NCI-H2081 (cell line): ENCODE measurements at regions not wholly inside any gene's neighbourhood (a gene's known extent, or its start where the extent isn't known, plus 50 kb on each side); places are given as distances from the start of the nearest gene placed in this dataset.

Source experiments
- DNase-seq, 2 experiments: peaks; one replicate each; lab custom pipeline; 2025; lab: John Stamatoyannopoulos, UW

DNA sequence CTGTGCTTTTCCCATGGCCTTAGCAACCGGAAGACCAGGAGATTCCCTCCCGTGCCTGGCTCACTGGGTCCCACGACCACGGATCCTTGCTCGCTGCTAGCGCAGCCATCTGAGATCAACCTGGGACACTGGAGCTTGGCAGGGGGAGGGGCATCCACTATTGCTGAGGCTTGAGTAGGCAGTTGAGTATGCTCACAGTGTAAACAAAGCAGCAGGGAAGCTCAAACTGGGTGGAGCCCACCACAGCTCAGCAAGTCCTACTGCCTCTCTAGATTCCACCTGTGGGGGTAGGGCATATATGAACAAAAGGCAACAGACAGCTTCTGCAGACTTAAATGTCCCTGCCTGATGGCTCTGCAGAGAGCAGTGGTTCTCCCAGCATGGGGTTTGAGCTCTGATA lies 697.0 kb downstream of the SORCS1 start:
- DNase-seq: no peak

DNA sequence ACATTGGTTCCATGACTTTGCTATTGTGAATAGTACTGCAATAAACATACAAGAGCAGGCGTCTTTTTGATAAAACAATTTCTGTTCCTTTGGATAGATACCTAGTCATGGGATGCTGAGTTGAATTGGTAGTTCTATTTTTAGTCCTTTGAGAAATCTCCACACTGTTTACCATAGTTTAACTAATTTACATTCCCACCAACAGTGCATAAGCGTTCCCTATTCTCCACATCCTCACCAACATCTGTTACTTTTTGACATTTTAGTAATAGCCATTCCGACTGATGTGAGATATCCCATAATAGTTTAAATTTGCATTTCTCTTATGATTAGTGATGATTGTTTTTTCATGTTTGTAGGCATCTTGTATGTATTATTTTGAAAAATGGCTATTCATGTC lies 707.0 kb downstream of the SORCS1 start:
- no peak for DNase-seq

DNA sequence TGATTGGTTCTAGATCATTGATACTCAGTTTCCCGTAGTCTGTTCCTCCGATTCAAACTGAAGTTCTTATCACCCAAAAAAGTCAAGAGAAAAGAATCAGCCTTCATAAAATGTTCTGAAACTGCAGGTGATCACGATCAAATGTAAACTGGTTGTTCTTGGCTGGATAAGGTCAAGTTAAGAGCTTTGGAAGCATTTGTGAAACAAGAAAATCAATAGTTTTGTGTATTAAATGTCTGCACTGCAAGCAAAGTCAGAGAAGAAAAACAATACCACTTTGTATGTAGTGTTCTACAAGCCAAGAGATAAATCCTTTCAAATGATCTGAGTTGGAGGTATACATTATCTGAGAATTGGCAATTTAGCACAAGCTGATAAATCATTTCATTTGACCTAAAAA lies 710.3 kb downstream of the SORCS1 start:
- DNase-seq: no peak

DNA sequence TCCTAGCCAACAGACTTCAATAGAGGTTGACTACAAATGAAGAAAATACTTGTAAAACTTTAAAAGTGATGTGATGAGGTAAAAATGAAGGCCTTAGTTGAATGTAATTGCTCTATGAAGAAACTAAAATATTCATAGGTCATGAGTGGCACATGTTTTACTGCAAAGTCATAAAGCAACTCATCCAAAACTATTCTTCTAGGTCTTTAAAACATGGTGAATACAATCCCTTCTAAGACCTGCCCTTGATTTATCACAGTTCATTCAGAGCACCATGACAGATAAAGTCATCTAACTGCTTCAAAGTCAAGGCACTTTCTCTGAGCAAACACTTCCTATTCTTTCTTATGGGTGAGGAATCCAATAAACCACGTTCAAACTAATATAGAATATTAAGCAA lies 713.5 kb downstream of the SORCS1 start:
- no peak for DNase-seq

DNA sequence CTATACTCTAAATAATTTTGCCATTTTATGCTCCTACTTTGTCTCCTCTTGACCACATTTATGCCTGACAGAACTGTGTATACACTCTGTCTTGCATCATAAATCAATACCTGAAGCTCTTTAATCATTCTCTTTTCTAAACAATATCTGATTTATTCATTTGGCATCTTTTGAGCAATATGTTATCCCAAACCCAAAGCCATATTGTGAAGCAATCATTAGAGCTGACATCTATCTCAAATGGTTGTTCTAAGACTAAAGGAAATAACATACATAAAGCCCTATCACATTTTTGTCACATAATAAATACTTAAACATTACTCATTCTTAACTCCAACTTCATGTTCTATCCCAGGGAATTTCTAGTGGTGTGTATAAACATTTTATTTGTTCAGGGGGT lies 717.6 kb downstream of the SORCS1 start:
- DNase-seq: no peak

DNA sequence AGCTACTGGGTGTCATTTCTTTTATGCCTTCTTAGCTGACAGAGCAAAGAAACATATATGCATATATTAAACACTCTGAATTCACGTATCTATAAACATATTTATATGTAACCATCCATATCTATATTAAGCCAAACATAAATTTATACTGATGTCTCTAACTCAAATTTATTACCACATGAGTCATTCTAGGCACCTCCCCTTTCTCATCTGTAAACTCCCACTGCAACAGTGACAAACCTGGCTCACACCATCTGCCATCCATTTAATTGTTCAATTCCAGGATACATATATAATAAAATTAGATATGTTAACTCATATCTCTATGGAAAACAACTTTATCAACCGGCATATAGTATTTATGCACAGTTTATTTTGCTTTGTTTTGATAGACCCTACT lies 722.3 kb downstream of the SORCS1 start:
- no peak for DNase-seq

DNA sequence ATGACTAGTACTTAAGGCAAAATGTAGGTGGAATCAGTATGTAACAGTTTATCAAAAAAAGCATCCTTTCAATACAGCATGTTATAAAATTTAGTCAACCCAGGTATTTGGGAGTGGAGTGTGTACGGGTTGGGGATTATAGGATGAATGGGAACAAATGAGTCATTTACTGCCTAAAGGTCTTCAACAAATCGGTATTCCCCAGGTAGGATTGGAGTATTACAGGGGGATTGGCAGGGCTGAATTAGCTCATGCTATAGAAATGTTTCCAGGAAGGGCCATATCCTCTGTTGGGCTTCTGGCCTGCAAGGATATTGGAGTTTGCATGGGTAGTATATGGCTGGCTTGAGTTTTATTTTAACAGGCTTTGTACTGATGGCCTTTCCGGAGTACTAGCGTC lies 723.7 kb downstream of the SORCS1 start:
- DNase-seq: no peak

DNA sequence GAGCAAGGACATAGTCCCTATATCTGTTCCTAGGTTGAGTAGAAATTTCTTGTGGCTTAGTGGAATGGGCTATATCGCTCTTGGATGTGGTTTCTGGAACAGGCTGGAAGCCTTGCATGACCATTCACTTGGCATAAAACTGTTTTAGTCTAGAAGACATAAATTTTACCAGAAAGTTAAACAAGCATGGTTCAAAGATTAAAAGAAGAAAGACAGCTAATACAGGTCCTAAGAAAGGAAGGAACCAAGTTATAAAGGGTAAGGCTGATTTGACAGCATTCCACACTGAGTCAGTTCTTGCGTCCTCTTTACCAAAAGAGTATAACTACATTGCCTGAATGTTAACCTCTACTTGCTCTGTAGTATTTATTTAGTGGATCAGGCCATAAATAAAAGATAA lies 724.2 kb downstream of the SORCS1 start:
- no peak for DNase-seq

DNA sequence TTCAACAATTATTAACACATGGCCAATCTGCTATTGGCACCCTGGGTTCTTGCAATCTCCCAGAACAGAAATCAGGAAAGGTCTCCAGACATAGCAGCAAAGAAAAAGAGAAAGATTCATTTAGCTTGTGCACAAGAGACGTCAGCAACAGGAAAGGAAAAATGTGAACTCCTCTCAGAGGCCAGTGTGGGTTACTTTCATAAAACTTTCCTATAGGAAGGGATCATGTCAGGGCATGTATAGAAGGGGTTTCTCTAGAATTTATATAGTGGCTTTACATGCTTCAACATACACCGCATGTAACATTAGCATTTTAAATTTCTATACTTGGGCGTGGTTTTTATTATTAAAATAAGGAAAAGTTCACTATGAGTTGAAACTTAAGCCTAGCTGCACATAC lies 725.1 kb downstream of the SORCS1 start:
- DNase-seq: no peak

DNA sequence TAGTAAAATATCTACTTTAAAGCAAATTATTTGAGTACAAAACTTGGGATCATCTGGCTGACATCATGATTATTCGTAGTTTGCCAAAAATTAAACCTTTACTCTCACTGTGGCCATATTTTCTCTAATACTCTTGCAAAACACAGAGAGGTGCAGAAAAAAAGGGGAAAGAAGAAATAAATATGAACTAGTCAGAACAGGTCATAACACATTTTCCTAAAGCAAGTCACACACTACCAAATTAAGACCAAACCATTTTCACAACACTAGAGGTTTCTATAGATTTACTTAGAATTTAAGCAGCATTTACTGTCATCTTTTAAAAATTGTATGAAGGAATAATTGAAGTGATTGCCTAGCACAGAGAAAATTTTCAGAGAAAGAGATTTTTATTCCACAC lies 726.1 kb downstream of the SORCS1 start:
- DNase-seq: no peak

DNA sequence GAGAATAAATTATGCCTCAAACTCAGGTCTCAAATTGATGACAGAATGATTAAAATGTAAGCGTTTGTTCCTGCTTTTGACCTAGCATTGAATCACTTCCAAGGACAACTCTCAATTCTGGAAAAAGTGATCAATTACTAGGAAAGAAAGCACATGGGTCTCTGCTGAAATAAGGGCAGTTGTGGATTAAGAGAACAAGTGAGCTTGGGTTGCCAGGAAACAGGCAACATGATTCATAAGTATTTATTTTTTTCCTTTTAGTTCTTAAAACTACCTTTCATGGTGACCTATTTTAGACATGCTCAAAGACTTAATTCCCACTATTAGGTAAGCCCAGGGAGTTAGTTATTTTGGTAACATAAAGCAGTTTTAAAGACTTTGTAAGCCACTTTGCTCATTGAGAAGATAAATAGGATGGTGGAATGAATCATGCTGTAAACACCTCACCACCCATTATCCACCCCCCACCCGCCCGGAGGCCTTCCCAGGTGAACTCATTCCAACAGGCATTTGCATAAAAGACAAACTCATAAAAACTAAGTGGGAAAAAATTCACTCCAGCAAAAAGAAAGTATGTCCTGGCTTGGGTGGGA lies 728.3 kb downstream of the SORCS1 start:
- DNase-seq: no peak

DNA sequence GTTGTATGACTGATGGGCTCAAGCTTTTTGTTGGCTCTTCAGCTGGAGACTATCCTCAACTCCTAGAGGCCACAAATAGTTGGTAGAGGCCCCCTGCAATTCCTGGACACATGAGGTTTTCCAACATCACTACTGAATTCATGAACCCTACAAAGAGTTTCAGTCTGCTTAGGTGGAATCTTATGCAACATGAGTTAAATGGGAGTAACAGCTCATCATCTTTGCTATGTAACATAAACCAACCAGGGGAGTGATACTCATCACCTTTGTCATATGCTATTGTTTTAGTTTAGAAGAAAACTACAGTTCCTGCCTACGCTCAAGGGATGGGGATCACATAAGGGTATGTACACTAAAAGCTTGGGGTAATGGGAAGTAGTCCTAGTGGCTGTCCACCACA lies 729.4 kb downstream of the SORCS1 start:
- DNase-seq: no peak

DNA sequence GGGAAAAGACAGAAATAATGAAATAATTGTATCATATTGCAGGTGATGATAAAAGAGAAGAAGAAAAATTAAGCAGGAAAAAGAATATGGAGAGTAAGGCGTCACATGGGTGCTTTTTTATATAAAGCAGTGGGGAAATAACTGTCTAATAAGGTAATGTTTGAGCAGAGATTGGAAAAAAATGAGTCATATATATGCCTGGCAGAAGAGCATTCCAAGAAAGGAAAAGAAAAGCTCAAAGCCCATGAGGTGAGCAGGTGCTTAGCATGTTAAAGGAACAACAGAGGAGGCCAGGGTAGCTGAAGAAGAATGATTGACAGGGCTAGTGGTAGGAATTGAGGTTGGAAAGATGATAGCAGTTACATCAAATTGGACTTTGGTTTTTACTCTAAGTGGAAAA lies 739.5 kb downstream of the SORCS1 start:
- no peak for DNase-seq

DNA sequence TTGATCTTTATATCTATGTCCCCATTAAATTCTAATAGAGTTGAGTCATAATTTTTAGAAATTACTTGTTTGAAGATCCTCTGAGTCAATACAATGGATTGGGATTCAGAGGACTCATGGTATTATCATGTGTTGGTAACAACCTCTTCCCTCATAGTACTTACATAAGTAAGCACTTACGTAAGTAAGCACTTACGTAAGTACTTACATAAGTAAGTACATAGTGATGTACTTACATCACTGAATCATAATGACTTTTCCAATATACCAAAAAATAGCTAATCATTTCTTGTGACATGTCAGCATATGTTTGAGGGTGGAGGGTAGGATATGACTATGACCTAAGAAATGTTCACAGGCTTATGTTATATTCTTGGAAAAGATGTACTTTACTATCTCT lies 740.5 kb downstream of the SORCS1 start:
- DNase-seq: no peak

DNA sequence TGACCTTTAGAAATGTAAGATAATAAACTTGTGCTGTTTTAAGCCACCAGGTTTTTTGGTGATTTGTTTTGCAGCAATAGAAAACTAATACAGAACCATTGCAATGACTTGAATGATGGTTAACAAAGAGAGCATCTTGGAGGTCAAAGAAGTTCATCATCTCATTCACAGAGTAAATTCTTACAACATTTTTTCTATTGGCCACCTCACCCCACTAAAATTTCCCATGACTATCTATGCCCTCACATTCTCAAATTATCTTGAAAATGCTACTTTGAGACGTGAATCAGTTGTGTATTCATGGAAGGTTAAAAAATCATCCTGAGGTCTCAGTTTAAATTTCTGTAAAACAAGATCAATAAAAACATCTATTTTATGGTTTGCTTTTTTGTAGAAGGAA lies 754.2 kb downstream of the SORCS1 start:
- DNase-seq: no peak

DNA sequence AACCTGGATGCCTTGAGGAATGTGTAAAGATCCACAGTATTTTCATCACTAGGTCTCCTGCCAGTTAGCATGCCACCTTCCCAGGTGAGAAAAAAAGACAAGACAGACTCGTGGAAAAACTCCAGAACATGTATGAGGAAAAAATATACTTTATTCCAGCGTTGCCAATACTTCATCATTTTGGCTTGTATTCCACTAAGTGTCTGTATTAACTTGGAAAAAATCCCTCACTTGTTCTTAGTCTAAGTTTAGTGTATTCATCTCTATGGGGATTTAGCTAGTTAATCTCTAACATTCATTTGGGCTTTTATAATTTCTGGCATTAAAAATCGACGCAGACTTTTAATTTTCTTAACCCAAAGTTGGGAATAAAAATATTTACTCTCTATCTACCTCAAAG lies 759.4 kb downstream of the SORCS1 start:
- DNase-seq: no peak

DNA sequence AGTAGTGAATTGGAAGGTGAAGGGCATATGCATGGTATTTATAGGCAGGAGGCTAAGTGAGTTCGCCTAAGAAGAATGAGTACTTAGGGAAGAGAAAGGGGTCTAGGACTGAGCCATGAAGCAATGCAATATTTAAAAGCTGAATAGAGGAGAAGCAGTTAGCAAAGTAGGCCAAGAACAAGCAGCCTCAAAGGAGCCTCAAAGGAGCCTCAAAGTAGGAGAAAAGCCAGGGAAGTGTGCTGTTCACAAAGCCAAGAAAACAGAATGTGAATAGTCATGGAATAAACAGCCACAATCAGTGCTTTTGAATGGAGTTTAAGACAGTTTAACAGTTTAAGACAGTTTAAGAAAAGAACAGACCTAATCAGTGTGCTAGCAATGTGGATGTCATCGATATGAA lies 762.0 kb downstream of the SORCS1 start:
- DNase-seq: no peak

DNA sequence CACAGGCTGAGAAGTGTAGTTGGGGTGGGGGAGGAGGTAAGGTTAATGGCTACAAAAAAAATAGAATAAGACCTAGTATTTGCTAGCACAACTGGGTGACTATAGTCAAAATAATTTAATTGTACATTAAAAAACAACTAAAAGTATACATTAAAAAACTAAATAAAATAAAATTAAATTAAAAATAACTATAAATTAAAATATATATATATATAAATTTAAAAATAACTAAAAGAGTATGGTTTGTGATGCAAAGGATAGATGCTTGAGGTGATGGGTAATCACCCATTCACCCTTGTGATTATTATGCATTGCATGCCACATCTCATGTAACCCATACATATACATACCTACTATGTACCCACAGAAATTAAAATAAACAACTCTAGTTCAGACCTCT lies 762.5 kb downstream of the SORCS1 start:
- DNase-seq: no peak

DNA sequence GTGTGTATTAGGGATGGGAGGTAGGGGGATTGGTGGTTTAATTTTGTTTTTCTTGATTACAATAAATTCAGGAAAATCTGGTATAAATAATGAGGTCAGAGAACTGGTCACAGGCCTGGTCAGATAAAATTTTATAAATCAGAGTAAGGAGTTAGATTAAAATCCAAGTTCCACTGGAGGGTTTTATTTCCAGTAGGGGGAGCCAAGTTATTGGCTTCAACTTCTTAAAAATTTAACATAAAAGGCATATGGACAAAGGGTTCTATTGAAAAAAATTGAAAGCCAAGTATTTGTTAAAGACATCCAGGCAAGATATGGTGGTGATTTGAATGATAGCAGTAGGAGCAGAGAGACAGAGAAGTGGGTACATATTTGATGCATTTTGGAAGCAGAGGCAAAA lies 763.3 kb downstream of the SORCS1 start:
- DNase-seq: no peak

DNA sequence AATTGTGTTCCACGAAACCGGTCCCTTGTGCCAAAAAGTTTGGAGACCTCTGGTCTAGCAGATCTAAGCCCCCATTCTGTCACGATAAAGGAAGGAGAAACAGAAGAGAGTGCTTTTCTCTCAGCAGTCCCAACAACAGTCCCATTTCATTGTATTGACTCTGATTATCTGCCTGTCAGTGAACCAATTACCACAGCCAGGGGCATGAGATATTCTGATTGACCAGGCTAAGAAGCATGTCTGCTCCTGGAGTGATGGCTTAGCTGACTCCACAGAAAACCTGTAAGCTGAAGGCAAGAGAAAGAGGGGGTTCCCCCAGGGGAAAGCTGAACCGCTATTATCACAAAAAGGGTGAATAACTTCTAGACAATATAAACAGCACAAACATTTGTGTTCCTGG lies 765.4 kb downstream of the SORCS1 start:
- no peak for DNase-seq

DNA sequence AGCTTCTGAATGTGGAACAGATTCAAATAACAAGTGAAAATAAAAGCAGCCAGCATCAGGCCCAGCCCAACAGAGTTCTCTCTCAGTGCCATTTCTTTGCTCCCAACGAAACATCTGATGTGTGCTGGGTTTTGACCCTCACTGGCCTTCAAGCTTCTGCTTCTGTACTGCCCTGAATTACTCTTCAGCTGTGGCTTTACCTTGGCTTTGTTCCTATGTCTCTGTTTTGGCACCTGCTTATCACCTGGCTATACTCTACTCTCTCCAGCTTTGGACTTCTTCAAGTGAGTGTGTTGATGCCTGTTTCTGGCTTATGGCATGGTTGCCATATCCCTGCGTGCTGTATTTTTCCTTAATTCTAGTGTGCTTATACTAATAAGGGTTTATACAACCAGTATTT lies 768.3 kb downstream of the SORCS1 start:
- no peak for DNase-seq

DNA sequence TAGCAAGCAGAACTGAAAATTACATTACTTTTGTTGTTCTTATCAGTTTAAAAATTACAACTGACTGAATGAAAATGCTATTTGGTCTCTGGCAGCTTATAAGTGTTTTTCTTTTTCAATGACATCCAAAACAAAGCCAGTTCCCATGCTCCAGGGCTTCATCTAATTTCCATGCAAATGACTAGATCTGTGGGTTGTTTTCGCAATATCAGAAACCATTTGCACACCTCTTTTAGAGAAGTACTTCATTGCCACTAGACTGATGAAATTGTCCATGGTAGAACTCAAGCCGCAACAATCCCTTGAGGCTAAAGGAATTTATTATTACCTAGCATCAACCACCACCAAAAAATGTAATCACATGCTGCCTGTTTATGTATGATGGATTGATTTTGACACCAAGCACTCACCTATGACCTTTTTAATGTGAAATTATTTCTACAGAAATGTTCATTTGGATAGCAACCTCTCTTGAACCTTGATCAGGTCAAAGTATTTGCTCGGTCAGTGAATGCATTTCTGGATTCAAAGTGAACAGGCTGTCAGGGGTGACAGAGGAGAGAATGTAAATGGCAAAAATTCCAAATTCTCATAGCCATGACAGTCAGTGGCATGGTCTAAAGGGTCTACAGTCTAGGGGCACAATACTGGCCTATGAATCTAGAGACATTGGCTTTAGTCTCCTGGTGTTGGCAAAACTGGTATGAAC lies 769.3 kb downstream of the SORCS1 start:
- DNase-seq: no peak

DNA sequence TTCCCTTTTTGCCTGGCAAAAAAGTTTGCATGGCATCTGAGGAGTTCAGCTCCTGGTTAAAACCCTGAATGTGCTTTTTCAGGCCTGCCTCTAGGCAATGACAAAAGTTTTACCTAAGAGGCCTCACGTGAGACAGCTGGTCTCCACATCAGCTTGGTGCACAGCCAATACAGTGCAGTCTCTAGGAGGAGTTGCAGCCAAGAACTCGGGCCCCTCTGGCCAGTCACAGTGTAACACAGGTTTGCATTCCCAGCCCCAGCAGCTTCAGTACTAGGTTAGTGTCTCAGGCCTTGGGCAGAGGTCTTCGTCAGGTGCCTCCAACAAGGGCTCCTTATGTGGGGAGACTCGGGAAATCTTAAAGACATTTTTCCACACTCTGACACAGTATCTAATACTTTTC lies 771.7 kb downstream of the SORCS1 start:
- DNase-seq: no peak

DNA sequence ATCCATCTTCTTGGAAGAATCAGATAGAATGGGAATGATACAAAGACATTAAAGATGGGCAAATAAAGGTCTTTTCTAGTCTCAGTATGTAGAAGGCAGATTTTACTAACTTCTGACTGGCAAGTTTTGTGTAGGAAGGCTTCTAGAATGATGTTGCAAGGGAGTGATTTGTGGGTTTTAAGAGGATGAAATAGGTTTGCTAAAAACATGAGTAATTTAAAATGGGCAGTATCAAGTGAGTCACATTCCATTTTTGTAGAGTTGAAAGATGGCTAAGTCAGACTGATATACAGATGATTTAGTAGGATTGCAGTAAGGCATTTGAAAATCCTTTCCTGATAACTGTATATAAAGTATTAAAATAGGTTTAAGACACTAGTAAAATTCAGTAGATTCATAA lies 777.4 kb downstream of the SORCS1 start:
- no peak for DNase-seq
